Caco-2 (cell line): ENCODE measurements at regions not wholly inside any gene's neighbourhood (a gene's known extent, or its start where the extent isn't known, plus 50 kb on each side); places are given as distances from the start of the nearest gene placed in this dataset.

Experiments
- BruUV-seq: library from RNA; stranded (reverse); fragments of 400-500 nt; replicated peaks from 2 replicates; lab custom pipeline; 2021; lab: Mats Ljungman, UMichigan
- CTCF ChIA-PET: fragments of 300-600 bp; sonication (Branson Sonifier 250); formaldehyde crosslinking; loops from one replicate; lab custom pipeline; 2022; ENCODE audit warnings: antibody characterized with exemption; lab: Charles Lee
- POLR2A ChIA-PET: fragments of 300-600 bp; sonication (Branson Sonifier 250); formaldehyde crosslinking; loops from one replicate; lab custom pipeline; 2022; ENCODE audit warnings: antibody characterized with exemption; lab: Charles Lee
- DNase-seq, 2 experiments: peaks; one replicate each; pipeline versions ENCODE4 v3.0.0 to v3.0.0-alpha.2; 2020 to 2022
- H3K27me3 ChIP-seq: replicated peaks from 2 replicates; pipeline ENCODE4 v1.6.0; 2011; ENCODE audit warnings: low read length; ENCODE audit not compliant: control insufficient read depth, insufficient read depth
- H3K36me3 ChIP-seq: 2 replicates; pipeline ENCODE4 v1.5.1; 2011; ENCODE audit warnings: low read length; ENCODE audit not compliant: control insufficient read depth, insufficient read depth
- H3K4me1 ChIP-seq: fragments of 250-450 bp; sonication (Bioruptor Pico); 2 replicates; pipeline ENCODE4 v1.5.1; 2020; ENCODE audit warnings: mild to moderate bottlenecking
- H3K4me3 ChIP-seq: 2 replicates; pipeline ENCODE4 v1.5.1; 2011; ENCODE audit warnings: low read depth, mild to moderate bottlenecking, control low read depth, low read length
- H3K9me3 ChIP-seq: fragments of 250-450 bp; sonication (Bioruptor Pico); 2 replicates; pipeline ENCODE4 v1.5.1; 2020; ENCODE audit warnings: mild to moderate bottlenecking, moderate library complexity
- H3K27ac Mint-ChIP-seq: one replicate; pipeline ENCODE4 v1.8.0; 2022; ENCODE audit warnings: mixed read lengths; ENCODE audit not compliant: unreplicated experiment
- H3K27me3 Mint-ChIP-seq: one replicate; pipeline ENCODE4 v1.8.0; 2022; ENCODE audit warnings: mixed read lengths; ENCODE audit not compliant: insufficient read depth, unreplicated experiment
- H3K36me3 Mint-ChIP-seq: one replicate; pipeline ENCODE4 v1.8.0; 2022; ENCODE audit warnings: mild to moderate bottlenecking, mixed read lengths; ENCODE audit not compliant: insufficient read depth, unreplicated experiment
- H3K4me1 Mint-ChIP-seq: one replicate; pipeline ENCODE4 v1.8.0; 2022; ENCODE audit warnings: low read depth, mixed read lengths; ENCODE audit not compliant: unreplicated experiment
- H3K4me3 Mint-ChIP-seq: one replicate; pipeline ENCODE4 v1.8.0; 2022; ENCODE audit warnings: mild to moderate bottlenecking, moderate library complexity, mixed read lengths; ENCODE audit not compliant: unreplicated experiment
- H3K9me3 Mint-ChIP-seq: one replicate; pipeline ENCODE4 v1.8.0; 2022; ENCODE audit warnings: mixed read lengths; ENCODE audit not compliant: unreplicated experiment
- CTCF ChIP-seq, 2 experiments: fragments of 200-600 bp in 1 of 2; IDR thresholded peaks; 1 replicate in 1 of 2; 2 replicates in 1 of 2; pipeline versions ENCODE4 v1.5.1 to v1.8.0; 2011 to 2022; ENCODE audit warnings: antibody characterized with exemption in 1 of 2, control low read depth in 1 of 2, inconsistent platforms in 1 of 2, low read depth in 1 of 2, low read length in 1 of 2, mild to moderate bottlenecking in 1 of 2, moderate library complexity in 1 of 2; ENCODE audit not compliant: insufficient read depth in 1 of 2, severe bottlenecking in 1 of 2, unreplicated experiment in 1 of 2
- intact Hi-C: fragments of 100-400 bp; cut with micrococcal nuclease; formaldehyde crosslinking; loops from one replicate; pipeline ENCODE4 v1.10.0; 2022; ENCODE audit not compliant: unreplicated experiment

GRCh38 chr5:107268241-107268640 lies 402.5 kb downstream of the EFNA5 start:
- no peaks in the 10 kb centered on the region for H3K9me3 Mint-ChIP-seq
- no peaks in the 10 kb centered on the region for H3K4me1 Mint-ChIP-seq
- ChIA-PET POLR2A (no interaction called here), CTCF (no interaction called here)
- intact Hi-C loops = no loop called here
- no peaks in the 10 kb centered on the region for H3K27me3 ChIP-seq
- no peak overlapping the region for H3K27ac Mint-ChIP-seq
- no peak for TF ChIP-seq CTCF (IDR thresholded peaks at IDR 0.05; ENCODE audit: insufficient read depth in 1 of 2, low read depth in 1 of 2, low read length in 1 of 2, severe bottlenecking in 1 of 2, unreplicated experiment in 1 of 2)
- DNase-seq = no peak
- H3K36me3 ChIP-seq = no peaks in the 10 kb centered on the region
- no peaks in the 10 kb centered on the region for H3K36me3 Mint-ChIP-seq
- no TSS peak for BruUV-seq
- no peaks in the 10 kb centered on the region for H3K9me3 ChIP-seq
- no peak overlapping the region for H3K4me3 Mint-ChIP-seq
- no peak overlapping the region for H3K4me3 ChIP-seq
- no peaks in the 10 kb centered on the region for H3K27me3 Mint-ChIP-seq
- H3K4me1 ChIP-seq = no peaks in the 10 kb centered on the region

- no peak for TF ChIP-seq CTCF (IDR thresholded peaks at IDR 0.05; ENCODE audit: insufficient read depth in 1 of 2, low read depth in 1 of 2, low read length in 1 of 2, severe bottlenecking in 1 of 2, unreplicated experiment in 1 of 2)
- DNase-seq = no peak
- H3K4me1 Mint-ChIP-seq = no peaks in the 10 kb centered on the region
- Histone ChIP-seq H3K4me3 (no peak overlapping the region), H3K27me3 (no peaks in the 10 kb centered on the region), H3K4me1 (no peaks in the 10 kb centered on the region), H3K9me3 (no peaks in the 10 kb centered on the region), H3K36me3 (no peaks in the 10 kb centered on the region)
- peaks cover 6% of the 10 kb centered on the region for H3K27me3 Mint-ChIP-seq
- H3K4me3 Mint-ChIP-seq = no peak overlapping the region
- ChIA-PET CTCF (no interaction called here), POLR2A (no interaction called here)
- intact Hi-C loops = no loop called here
- peaks cover 8% of the 10 kb centered on the region for H3K9me3 Mint-ChIP-seq
- H3K27ac Mint-ChIP-seq = no peak overlapping the region
- no TSS peak for BruUV-seq
- no peaks in the 10 kb centered on the region for H3K36me3 Mint-ChIP-seq
Observed at GRCh38 chr5:107266100-107266499, 404.6 kb downstream of the EFNA5 start.

- H3K9me3 Mint-ChIP-seq = peaks cover 11% of the 10 kb centered on the region
- Histone ChIP-seq H3K4me3 (no peak overlapping the region), H3K36me3 (no peaks in the 10 kb centered on the region), H3K4me1 (no peaks in the 10 kb centered on the region), H3K9me3 (no peaks in the 10 kb centered on the region), H3K27me3 (no peaks in the 10 kb centered on the region)
- ChIA-PET CTCF (no interaction called here), POLR2A (no interaction called here)
- H3K36me3 Mint-ChIP-seq = no peaks in the 10 kb centered on the region
- TF ChIP-seq CTCF (IDR thresholded peaks at IDR 0.05; ENCODE audit: insufficient read depth in 1 of 2, low read depth in 1 of 2, low read length in 1 of 2, severe bottlenecking in 1 of 2, unreplicated experiment in 1 of 2) = no peak
- no peak overlapping the region for H3K4me3 Mint-ChIP-seq
- no peak overlapping the region for H3K27ac Mint-ChIP-seq
- intact Hi-C loops = no loop called here
- peaks cover 6% of the 10 kb centered on the region for H3K27me3 Mint-ChIP-seq
- H3K4me1 Mint-ChIP-seq = no peaks in the 10 kb centered on the region
- BruUV-seq = no TSS peak
- DNase-seq = no peak
Observed at GRCh38 chr5:107265193-107265592, 405.5 kb downstream of the EFNA5 start.
